ENCODE measurements at regions not wholly inside any gene's neighbourhood (a gene's known extent, or its start where the extent isn't known, plus 50 kb on each side); places are given as distances from the start of the nearest gene placed in this dataset.

DNA sequence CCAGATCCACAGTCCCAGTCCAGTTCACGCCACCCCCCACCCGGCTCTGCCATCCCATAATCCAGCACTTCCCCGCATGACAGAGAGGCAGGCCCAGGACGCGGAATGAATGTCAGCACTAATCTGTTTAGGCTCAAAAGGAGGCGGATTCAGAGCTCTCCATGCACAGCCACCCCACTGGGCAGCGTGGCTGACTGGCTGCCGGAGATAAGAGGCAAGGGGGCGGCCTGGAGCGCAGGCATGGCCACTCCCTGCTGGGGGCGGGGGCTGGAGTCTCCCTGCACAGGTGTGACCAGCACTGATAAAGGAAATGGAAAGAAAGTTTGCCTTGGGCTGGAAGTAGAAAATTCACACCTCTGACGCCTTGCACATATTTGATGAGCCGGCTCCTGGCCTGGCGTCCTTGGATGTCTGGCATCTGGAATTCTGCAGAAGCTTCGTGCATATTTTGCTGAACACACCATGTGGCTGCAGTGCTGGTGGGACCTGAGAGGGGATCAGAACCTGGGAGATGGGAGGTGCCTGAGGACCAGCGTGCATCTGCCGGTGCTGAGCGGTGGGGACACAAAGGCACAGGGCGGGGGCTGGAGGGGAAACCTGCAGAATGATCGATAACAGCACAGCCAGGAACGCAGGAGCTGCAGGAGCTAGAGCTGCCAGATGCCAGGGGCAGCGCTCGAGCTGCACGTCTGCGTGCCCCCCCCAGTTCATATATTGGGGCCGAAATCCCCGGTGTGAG lies 344.4 kb downstream of the CTTN start:
- peak; percentile 86 for DNase-seq (ENCODE audit: low spot score)

DNA sequence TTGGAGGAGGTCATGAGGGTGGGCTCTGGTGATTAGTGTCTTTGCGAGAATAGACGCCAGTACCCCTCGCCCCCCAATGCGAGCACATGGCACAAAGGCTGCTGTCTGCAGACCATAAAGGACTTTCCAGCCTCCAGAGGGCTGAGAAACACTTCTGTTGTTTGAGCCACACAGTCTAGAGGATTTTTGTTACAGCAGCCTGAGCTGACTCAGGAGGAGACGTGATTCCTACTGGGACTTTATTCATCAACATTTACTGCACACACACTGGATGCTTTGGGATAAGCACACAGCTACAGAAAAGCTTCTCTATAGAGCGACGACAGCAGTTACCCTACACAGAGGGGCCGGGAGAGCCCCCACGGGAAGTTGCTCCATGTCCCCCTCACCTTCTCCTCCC lies 345.0 kb downstream of the CTTN start:
- DNase-seq (ENCODE audit: low spot score), result no peak

DNA sequence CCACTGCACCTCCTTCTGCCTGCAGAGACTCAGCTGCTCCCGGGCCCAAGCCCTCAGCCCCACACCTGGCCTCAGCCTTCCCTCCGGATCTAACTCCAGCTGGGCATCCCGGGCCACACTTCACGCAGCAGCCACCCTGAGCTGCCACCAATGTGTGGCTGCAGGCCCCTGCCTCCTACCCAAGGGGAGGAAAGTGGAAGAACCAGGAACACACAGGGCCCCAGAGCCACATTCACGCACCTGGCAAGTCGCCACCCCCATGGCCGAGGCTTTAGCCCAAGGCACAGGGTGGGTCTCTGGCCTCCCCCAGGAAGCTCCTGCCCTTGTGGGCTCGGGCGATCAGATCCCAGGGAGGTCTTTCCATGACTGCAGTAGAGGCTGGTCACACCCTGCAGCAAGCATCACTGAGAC lies 345.6 kb downstream of the CTTN start:
- DNase-seq (ENCODE audit: low spot score), result no peak

DNA sequence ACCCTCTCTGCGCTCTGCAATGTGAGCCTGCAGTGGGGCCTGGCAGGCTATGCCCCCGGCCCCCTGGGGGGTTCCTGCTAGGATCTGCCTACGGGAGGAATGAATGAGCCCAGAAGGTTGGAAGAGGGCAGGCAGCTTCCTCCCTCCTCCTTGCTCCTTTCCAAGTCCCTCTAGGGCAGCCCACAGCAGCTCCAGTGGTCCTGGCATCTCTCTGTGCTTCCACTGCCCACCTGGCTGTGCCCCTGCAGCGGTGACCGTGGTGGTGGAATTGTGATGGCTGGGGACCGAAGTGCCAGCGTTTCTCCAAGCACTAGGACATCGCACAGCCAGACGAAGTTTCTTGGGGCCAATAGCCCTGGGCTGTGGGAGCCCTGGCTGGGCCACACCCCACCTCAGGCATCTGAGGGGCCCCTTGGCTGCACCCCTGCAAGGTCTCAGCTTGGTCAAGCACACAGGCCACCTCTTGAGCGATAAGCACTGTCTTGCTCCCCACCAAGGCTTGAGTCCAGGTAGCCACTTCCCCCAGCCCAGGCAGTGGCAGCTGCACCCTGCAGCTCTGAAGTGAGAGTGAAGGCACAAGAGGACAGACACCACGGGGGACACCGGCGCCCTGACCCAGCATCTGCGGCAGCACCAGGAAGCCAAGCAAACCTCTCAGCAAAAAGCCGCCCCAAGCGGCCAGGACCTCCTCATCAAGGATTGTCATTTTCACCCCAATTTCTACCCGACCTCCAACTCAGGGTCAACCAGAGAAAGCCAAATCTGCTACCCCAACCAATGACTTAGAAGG lies 346.3 kb downstream of the CTTN start:
- no peak for DNase-seq (ENCODE audit: low spot score)

DNA sequence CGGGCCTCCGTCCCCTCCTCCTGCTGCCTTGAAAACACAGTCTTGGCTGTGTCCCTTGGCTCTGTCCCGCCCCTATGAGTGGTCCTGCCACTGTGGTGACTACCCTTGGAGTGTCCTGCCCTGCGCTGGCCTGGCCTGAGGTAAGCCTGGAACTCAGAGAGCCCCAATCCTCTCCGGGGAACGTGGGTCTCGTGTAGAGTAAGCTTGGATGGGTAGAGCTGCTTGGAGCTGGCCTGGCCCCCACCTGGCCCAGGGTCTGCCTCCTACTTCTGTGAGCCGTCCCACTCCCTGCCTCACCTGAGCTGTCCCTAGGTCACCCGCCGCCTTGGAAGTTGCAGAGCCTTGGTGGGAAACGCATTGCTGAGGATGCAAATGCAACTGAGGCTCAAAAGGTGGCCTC lies 347.1 kb downstream of the CTTN start:
- no peak for DNase-seq (ENCODE audit: low spot score)

DNA sequence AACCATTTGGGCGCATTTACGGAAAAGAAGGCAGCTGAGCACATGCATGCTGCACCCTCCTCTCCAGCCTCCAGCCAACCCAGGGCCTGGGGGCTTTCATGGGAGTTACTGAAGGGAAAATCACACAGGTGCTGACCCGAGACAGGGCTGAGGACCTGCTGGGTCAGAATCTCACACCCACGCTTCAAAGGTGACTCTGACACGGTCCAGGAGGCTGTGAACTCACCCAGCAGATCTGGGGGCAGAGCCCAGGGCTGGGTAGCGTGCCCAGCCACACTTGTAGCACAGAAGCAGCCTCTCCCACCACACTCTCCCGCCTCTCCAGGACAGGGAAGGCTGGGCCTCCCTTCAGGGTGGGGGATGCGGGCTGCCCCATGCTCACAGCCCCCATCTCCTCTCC lies 347.6 kb downstream of the CTTN start:
- no peak for DNase-seq (ENCODE audit: low spot score)

DNA sequence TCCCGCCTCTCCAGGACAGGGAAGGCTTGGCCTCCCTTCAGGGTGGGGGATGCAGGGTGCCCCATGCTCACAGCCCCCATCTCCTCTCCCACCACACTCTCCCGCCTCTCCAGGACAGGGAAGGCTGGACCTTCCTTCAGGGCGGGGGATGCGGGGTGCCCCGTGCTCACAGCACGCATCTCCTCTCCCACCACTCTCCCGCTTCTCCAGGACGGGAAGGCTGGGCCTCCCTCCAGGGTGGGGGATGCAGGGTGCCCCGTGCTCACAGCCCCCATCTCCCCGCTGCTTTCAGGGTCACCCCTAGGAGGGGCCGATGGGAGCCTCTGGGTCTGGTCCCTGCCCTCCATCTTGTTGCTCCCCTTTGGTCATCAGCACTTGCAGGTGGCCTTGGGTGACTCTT lies 348.0 kb downstream of the CTTN start:
- no peak for DNase-seq (ENCODE audit: low spot score)

DNA sequence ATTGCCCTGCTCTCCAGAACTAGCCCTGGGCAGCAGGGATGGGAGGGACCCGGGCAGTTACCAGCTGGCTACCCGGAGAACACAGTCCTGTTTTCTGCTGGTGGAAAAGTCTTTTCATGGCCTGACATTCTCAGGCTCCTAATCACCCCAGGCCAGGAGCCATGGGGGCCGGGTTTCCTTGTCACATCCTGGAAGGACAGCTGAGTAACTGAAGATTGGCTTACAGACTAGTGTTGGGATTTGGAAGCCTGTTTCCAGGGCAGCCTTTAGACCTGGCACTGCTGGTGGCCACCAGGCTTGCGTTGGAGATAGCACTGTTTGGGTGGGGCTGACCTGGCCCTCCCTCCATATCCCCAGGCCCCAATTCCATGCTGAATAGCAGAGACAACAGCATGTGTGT lies 349.0 kb downstream of the CTTN start:
- no peak for DNase-seq (ENCODE audit: low spot score)

DNA sequence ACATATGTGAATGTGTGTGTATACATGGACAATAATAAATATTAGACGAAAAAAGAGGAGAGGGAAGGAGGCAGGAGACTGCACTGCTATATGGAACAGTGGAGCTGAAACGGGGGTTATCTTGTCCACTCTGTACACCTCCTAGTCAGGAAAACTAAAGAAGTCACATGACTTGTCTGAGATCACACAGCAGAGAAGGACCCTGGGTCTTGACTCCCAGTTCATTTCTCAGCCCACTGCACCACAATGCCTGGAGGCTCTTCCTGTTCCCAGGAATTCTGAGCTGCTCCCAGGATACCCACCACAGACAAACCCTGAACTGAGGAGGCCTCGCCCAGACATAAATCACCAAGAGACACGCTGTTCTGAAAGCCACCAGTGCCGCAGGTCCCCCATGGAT lies 349.6 kb downstream of the CTTN start:
- DNase-seq (ENCODE audit: low spot score), result no peak

DNA sequence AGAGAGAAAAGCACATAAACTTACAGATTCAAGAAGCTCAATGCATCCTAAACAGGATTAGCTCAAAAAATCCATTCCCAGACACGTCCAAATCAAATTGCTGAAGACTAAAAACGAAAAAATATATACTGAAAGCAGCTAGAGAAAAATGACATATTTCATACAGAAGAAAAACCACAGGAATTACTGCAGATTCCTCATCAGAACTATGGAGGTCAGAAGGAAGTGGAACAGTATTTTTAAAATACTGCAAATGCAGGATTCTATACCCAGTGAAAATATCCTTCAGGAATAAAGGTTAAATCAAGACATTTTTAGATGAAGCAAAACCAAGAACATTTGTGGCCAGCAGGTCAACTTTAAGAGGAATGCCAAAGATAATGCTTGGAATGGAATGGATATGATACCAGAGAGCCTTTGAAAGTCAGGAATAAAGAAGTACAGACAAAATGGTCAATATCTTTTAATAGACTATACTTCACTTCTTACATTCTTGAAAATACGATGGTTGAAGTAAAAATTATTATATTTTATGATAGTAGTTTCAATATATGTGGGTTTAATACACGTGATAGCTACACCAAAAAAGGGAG lies 352.9 kb downstream of the CTTN start:
- DNase-seq (ENCODE audit: low spot score), result no peak

DNA sequence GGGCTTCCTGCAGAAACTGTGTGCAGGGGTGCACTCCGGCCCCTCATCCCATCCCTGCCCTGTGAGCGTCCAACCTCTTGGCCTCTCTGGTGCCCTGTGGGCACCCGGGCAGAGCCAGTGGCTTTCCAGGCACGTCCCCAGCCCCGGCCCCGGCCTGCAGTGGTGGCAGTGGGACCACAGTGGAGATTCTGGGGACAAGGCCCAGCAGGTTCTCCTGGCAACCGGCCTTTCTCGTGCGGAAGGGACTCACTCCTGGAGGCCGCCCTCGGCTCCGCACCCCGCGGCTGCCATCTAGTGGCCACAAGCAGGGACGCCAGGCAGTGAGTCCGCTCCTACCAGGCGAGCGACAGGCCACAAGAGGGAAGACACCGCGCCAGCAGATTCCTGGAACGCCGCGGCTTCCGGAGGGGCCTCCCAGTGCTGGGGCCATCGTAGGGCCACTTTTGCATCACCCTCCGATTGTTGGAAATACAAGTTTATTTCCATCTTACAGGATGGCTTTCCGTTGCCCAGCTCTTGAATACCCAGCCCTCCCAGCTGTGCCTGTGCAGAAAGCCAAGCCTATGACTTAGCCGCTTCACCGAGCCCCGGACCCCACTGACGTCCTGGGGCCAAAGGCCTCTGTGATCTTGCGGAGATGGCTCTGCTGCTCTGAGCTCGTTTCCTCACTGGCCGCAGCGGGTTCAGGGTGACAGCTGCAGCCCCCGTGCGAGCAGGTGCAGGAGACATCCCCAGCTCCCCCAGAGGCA lies 357.3 kb downstream of the CTTN start:
- DNase-seq (ENCODE audit: low spot score), result peak; percentile 66

DNA sequence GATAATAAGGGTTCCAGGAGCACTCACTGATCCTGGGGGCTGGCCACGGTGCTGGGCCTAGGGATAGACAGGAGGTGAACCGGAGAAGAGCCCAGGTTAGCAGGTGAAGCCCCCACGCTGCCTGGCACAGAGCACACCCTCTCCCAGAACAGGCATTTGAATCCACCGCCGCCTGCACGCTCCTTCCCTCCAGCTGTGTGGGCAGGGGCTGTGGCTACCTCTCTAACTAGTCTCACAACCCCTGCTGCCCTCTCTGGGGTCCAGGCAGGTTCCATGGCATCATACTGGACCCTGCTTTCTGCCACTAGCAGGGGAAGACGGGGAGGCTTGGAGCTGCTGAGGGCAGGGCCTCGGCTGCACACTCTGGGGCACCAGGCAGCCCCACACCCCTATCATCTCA lies 358.0 kb downstream of the CTTN start:
- no peak for DNase-seq (ENCODE audit: low spot score)

DNA sequence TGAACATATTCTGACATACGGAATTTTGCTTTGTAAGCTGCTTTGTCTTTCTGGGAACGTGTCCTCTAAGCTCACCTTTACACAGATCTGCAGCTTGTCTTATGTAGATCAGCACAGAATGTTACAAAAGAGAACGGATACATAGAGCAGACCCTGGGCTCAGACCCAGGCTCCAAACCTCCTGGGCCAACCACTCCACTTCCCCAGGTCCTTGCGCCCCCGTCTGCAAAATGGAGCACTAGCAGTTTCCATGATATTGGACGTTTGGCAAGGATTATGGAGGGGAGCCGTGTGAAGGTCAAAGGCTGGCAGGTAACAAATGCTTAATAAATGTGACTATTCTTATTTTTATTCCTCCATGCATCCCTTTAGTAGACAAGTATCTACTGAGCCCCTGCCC lies 358.4 kb downstream of the CTTN start:
- no peak for DNase-seq (ENCODE audit: low spot score)

DNA sequence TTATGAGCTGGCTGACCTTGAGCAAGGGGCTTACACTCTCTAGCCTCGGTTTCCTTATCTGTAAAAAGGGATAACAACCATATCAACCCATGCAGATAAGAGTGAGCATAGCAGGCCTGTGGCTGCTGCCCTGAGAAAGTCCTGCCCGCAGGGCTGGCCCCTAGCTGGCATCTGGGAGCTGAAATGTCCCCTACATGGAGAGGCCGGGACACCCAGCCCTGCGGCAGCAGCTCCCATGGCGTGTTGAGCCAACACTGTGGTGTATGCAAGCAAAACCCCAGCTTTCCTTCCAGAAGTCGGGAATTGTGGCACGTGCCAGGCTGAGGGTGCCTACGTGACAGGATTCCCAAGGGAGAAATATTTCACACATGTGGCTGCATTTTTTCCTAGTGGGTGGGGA lies 358.9 kb downstream of the CTTN start:
- no peak for DNase-seq (ENCODE audit: low spot score)

DNA sequence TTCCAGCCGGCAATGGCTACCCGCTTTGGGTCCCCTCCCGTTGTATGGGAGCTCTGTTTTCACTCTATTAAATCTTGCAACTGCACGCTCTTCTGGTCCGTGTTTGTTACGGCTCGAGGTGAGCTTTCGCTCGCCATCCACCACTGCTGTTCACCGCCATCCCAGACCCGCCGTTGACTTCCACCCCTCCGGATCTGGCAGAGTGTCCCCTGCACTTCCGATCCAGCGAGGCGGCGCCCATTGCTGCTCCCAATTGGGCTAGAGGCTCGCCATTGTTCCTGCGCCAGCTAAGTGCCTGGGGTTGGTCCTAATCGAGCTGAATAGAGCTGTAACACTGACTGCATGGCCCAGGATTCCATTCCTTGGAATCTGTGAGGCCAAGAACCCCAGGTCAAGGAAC lies 359.9 kb downstream of the CTTN start:
- no peak for DNase-seq (ENCODE audit: low spot score)

DNA sequence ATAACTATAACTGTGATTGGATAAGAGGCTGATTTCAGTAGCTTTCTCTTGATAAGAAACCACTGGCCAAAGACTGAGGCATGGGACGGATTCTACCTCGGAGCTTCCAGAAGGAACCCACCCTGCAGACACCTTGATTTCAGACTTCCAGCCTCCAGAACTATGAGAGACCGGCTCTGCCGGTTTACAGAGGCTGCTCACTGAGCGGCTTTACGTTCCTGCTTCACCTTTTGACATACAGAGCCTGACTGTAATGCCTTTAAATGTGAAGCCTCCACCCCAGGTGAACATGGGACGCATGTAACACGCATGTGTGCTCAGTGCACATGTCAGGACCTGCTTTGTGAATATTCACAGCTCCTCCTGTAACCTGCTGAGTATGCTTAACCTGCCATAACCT lies 361.5 kb downstream of the CTTN start:
- no peak for DNase-seq (ENCODE audit: low spot score)

DNA sequence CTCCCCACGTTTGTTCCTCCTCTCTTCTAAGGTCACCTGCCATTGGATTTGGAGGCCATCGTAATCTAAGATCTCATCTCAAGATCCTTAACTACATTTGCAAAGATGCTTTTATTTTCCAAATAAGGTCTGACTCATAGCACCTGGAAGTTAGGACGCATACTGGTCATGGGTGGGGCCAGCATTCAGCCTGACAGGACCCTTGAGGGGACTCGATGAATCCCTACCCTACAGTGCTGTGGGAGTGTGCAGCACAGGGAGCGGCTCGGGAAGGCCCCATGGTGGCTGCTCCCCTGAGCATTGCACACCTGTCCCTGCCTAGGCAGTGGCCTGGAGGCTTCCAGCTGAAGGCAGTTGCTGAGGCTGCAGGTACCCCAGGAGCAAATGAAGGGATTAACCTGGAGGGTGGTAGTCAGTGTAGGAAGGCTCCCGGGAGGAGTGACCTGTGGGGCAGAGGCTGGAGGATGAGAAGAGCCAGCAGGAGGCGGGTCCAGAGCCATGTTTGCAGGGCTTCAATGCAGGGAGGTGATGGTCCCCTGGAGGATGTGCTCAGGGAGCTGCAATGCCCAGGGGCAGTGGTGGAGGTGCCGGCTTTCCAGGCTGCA lies 362.2 kb downstream of the CTTN start:
- no peak for DNase-seq (ENCODE audit: low spot score)

DNA sequence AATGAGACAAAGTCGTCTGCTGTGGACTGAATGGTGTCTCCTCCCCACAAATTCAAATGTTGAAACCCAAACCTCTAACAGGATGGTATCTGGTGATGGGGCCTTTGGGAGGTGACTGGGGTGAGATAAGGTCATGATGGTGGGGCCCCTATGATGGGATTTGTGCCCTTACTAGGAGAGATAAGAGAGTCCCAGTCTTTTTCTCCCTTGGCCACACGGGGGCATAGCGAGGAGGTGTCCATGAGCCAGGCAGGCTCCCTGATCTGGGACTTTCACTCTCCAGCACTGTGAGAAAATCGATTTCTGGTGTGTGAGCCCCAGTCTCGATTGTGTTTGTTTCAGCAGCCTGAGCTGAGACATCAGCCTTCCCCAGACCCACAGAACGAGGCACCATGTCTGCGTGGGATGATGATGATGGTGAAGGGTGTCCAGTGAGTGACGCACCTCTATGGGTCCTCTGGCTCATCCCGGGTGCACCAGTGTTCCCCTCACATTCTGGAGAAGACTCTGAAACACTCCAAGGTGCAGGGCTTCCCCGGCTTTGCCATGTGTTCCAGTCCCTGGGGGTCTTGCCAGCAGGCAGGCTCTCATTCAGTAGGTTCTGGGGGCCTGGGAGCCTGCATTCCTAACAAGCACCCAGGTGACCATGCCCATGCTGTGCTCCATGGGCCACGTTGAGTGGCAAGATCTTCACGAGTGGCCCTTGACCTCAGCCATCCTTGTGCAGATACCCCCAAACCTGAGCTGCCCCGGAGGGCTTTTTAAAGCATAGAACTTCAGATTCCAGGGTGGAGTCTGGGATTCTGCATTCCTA lies 363.0 kb downstream of the CTTN start:
- no peak for DNase-seq (ENCODE audit: low spot score)

DNA sequence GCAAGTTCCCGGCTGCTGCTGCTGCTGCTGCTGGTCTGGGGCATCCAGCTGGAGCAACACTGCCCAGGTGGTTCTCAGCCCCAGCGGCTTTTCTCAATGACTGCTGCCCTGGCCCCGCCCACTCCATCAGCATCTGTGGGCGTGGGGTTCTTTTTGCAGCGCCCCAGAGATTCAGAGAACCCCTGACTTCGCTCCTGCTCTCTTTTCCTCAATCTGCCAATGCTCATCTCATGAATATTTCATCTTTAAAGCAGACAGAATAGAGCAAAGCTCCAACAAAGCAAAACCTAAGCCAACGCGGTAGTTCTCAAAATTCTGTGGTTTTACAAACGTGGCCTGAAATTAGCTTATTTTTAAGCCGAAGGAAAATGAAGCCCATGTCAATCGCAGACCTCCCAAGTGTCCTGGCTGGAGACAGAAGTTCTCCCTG lies 363.6 kb downstream of the CTTN start:
- DNase-seq (ENCODE audit: low spot score), result no peak

DNA sequence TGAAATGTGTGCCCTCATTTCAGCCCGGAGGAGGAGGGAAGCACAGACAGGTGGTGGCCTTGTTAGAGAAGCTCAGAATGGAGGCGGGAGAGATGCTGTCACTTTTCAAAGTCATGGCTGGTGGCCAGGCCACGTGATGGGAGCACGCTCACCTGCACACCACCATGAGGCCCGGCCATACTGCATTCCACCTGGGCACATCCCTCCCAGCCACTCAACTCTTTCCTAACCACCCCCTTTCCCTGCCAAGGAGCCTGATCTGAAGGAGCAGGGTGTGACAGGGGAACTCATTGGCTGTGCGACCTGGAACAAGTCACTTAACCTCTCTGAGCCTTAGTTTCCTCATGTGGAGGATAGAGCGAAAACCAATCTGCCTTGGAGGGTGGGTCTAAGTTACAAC lies 364.5 kb downstream of the CTTN start:
- DNase-seq (ENCODE audit: low spot score), result no peak

DNA sequence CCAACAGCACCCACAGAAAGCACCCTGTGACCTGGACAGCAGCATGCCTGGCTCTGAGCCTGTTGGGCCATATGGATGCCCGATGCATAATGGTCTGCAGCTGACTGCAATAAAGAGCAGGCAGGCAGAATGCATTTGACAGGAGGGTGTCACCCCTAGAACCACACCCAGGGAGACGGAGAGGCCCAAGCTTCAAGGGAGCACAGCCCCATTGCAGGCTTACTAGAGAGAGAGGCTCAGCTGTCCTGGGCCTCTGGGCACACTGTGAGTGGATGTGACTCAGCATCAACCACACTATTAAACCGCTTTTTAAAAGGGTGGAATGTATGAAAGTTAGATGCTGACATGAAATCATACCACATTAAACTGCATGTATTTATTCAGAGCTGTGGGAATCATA lies 365.3 kb downstream of the CTTN start:
- DNase-seq (ENCODE audit: low spot score), result no peak

Measured in hematopoietic multipotent progenitor cell treated with erythropoietin and hydrocortisone succinate and interleukin-3 and kit ligand, for 15 days (in vitro differentiated cells).